UCSD-AML1 (cell line): ENCODE measurements at regions not wholly inside any gene's neighbourhood (a gene's known extent, or its start where the extent isn't known, plus 50 kb on each side); places are given as distances from the start of the nearest gene placed in this dataset.
"Not testable (repeated sequence)": the region's sequence is repeated elsewhere in the genome, so short reads cannot be mapped to it uniquely, and the experiment has no call there.

Source experiments
- DNase-seq: peaks from one replicate; lab custom pipeline; 2025; ENCODE audit not compliant: unreplicated experiment; lab: John Stamatoyannopoulos, UW

GRCh38 chr16:73143576-73144422 is 95.9 kb upstream of the ZFHX3 start:
- no peak for DNase-seq

GRCh38 chr16:73143002-73143401 is 95.1 kb upstream of the ZFHX3 start:
- no peak for DNase-seq

- DNase-seq: no peak
These were observed 94.3 kb upstream of the ZFHX3 start for GRCh38 chr16:73142053-73142854.

GRCh38 chr16:73140929-73141328 is 93.0 kb upstream of the ZFHX3 start:
- no peak for DNase-seq

- DNase-seq: no peak
These were observed 83.4 kb upstream of the ZFHX3 start for GRCh38 chr16:73131156-73131862.

- DNase-seq: no peak
These were observed 81.5 kb upstream of the ZFHX3 start for GRCh38 chr16:73129455-73129854.

- no peak for DNase-seq
These were observed 78.6 kb upstream of the ZFHX3 start for GRCh38 chr16:73126525-73126853.

GRCh38 chr16:73125850-73126524 is 78.1 kb upstream of the ZFHX3 start:
- no peak for DNase-seq

GRCh38 chr16:73124665-73125375 is 76.9 kb upstream of the ZFHX3 start:
- DNase-seq: no peak

- DNase-seq: no peak
These were observed 76.2 kb upstream of the ZFHX3 start for GRCh38 chr16:73124097-73124652.

GRCh38 chr16:73122604-73123391 is 74.9 kb upstream of the ZFHX3 start:
- peak; percentile 78 for DNase-seq

- DNase-seq: no peak
These were observed 68.6 kb upstream of the ZFHX3 start for GRCh38 chr16:73116576-73116975.

- no peak for DNase-seq
These were observed 65.4 kb upstream of the ZFHX3 start for GRCh38 chr16:73113336-73113735.

- DNase-seq: no peak
These were observed 60.5 kb upstream of the ZFHX3 start for GRCh38 chr16:73108195-73108963.

- DNase-seq: no peak
These were observed 59.4 kb upstream of the ZFHX3 start for GRCh38 chr16:73107371-73107770.

- no peak for DNase-seq
These were observed 58.6 kb upstream of the ZFHX3 start for GRCh38 chr16:73106329-73107034.

- no peak for DNase-seq
These were observed 53.6 kb upstream of the ZFHX3 start for GRCh38 chr16:73101568-73101967.

- DNase-seq: not testable (repeated sequence)
These were observed 51.7 kb upstream of the ZFHX3 start for GRCh38 chr16:73099601-73100000.
